Right lung (tissue), 2 donors: ENCODE measurements at regions not wholly inside any gene's neighbourhood (a gene's known extent, or its start where the extent isn't known, plus 50 kb on each side); places are given as distances from the start of the nearest gene placed in this dataset.
"Not testable (repeated sequence)": the region's sequence is repeated elsewhere in the genome, so short reads cannot be mapped to it uniquely, and the experiment has no call there.

Source experiments
- DNase-seq, 2 donors: peaks; one replicate each; pipeline ENCODE4 v3.0.0-alpha.2; 2013

DNA sequence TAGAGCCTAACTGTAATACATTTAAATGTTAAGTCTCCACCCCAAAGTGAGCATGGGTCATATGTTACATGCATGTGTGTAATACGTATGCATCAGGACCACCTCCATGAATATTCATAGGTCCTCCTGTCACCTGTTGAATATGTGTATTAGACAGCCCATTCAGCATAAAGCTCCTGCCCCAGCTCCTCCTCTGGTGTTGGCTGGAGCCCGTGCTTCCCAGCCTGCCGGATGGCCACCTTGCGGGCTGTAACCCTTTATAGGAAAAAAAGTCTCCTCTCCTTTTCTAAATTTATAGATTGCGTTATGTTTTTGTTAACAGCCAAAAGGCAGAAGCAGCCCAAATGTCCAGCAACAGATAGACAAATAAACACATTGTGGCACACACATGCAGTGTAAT, 299.5 kb downstream of the MED10 start:
- no peak for DNase-seq

- no peak for DNase-seq
Measured at GRCh38 chr5:6076341-6077239, 301.8 kb downstream of the MED10 start.

DNA sequence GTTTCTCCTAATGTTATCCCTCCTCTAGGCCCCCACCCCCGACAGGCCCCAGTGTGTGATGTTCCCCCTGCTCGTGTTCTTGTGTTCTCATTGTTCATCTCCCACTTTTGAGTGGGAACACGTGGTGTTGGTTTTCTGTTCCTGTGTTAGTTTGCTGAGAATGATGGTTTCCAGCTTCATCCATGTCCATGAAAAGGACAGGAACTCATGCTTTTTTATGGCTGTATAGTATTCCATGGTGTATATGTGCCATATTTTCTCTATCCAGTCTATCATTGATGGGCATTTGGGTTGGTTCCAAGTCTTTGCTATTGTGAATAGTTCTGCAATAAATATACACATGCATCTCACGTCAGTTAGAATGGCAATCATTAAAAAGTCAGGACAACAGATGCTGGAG, 305.9 kb downstream of the MED10 start:
- not testable (repeated sequence) for DNase-seq

DNA sequence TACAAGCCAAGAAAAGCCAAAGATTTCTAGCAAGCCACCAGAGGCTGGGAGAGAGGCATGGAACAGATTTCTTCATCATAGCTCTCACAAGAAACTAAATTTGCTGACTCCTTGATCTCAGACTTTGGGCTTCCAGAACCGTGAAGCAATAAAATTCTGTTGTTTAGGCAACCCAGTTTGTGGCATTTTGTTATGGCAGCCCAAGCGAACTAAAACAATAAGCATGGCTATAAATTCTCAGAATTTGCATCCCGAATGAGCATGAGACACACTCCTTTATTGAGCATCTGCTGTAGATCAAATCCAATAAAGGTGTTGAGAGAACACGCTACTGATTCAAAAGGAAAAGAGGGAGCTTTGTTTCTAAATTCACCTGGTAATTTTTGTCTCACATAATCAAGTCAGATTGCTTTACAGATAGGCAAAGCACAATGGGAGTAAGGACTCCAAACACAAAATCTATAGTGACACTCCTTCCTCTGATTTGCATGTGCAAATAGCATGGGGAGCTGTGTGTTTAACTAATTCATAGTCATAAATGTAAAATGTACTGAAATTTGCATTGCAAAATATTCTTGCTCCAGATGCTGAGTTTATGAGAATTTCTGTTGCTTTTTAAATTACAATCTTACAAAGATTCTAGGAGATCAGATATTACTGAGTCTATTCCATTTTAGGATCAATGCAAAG, 308.7 kb downstream of the MED10 start:
- DNase-seq, result no peak

- no peak for DNase-seq
Measured at GRCh38 chr5:6066016-6066415, 312.3 kb downstream of the MED10 start.

- no peak for DNase-seq
Measured at GRCh38 chr5:6059137-6059800, 319.1 kb downstream of the MED10 start.

GRCh38 chr5:6058055-6058715, 320.2 kb downstream of the MED10 start:
- DNase-seq, result no peak

DNA sequence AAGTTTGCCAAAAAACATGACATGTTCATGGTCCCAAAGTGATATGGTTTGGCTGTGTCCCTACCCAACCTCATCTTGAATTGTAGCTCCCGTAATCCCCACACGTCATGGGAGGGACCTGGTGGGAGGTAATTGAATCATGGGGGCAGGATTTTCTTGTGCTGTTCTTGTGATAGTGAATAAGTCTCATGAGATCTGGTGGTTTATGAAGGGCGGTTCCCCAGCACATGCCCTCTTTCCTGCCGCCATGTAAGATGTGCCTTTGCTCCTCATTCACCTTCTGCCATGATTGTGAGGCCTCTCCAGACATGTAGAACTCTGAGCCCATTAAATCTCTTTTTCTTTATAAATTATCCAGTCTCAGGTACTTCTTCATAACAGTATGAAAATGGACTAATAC, 322.1 kb downstream of the MED10 start:
- DNase-seq, result no peak

- DNase-seq, result no peak
Measured at GRCh38 chr5:6049662-6050061, 328.7 kb downstream of the MED10 start.

GRCh38 chr5:6048746-6049145, 329.6 kb downstream of the MED10 start:
- DNase-seq, result no peak

DNA sequence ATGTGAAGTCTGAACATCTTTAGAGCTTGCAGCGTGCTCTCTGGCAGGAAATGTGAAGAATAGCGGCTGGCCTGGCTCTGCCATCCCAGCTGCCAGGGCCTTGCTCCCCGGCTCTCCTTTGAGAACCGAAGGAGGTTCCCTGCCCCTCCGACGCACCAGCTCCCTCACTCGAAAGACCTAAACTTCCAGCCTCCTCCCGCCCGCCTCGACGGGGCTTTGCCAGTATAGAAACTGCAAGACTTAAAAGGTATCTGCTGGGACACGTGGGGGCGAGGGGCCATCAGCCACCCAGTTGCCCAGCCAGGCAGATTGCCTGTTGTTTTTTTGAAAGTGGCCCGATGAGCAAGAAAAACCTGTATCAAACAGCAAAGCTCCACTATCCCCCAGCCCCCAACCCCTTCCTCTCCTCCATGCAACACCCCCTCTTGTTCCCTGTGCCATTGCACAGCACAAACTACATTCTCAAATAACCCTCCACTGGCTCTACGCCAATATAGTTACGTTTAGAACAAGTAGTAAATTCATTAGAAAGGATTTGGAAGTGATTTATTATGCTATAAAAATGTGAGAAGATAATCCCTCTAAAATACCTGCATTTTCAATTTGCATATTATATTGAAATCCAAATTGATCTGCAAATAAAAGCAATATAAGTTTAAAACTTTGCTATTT, 331.9 kb downstream of the MED10 start:
- DNase-seq, result no peak

DNA sequence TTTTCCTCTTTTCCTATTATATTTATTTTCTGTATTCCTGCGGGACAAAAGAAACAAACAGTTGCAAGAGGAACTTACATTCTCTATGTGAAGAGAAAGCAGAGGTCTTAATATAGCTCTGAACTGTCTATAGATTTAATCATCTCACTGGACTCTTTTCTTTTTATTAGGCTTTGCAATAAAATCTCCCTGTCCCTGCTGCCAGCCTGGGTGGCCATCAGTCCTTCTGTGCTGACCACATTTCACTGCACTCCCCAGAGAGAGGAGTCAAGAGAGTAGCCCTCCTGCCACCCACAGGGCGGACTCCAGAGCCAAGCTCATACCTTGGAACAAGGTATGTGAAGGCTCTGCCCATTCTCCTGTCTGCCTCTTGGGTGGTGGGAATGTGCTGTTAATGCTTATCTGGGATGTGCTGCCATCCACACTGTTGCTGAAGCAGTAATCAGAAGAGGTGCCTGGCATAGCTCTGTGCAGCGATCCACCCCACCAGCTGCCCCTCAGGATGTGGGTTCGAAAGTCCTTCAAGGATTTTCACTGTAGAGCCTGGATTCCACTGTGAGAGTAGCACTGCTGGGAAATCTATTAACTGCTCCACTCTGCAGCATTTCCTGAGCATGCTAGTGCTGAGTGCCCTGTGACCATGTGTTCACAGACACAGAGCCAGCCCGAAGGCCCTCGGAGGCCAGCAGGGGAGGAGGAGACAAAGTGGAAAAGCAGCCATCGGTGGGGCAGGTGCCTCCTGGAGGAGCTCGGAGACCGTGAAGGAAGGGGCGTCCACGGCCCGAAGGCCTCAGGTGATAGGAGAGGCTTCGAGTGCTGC, 334.6 kb downstream of the MED10 start:
- no peak for DNase-seq

- no peak for DNase-seq
Measured at GRCh38 chr5:6041977-6042550, 336.3 kb downstream of the MED10 start.

GRCh38 chr5:6039111-6039510, 339.2 kb downstream of the MED10 start:
- no peak for DNase-seq

- DNase-seq, result no peak
Measured at GRCh38 chr5:6036006-6036405, 342.3 kb downstream of the MED10 start.

- DNase-seq, result no peak
Measured at GRCh38 chr5:6029811-6030271, 348.5 kb downstream of the MED10 start.

- no peak for DNase-seq
Measured at GRCh38 chr5:6026766-6027406, 351.5 kb downstream of the MED10 start.

- DNase-seq, result no peak
Measured at GRCh38 chr5:6019612-6020011, 358.7 kb downstream of the MED10 start.

DNA sequence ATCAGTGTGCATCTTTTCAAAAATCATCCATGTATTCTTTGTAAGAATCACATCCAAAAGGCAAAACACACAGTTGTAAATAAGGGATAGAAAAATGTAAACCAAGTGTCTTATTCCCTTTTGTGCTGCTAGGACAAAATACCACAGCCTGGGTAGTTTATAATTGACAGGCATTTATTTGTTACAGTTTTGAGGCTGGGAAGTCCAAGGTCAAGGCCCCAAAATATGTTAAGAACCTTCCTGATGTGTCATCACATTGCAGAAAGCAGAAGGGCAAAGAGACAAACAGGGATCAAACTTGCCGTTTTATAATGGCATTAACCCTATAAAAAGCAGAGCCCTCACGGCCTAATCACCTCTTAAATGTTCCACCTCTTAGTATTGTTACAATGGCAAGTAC, 364.8 kb downstream of the MED10 start:
- no peak for DNase-seq

- DNase-seq, result no peak
Measured at GRCh38 chr5:6011199-6011598, 367.1 kb downstream of the MED10 start.
